Spleen (tissue), 7 donors: ENCODE measurements at regions not wholly inside any gene's neighbourhood (a gene's known extent, or its start where the extent isn't known, plus 50 kb on each side); places are given as distances from the start of the nearest gene placed in this dataset.

Experiments
- CTCF ChIP-seq, 11 experiments: fragments of 200-600 bp in 7 of 11; fragments of 450-650 bp in 4 of 11; sonication (generic) in 4 of 11; IDR thresholded peaks in 8 of 11; conservative IDR thresholded peaks in 3 of 11; 1 replicate in 7 of 11; 2 replicates in 4 of 11; pipeline versions ENCODE4 v1.4.0 to v1.8.0; 2016 to 2021; ENCODE audit warnings: antibody characterized with exemption in 11 of 11, inconsistent platforms in 4 of 11, mild to moderate bottlenecking in 1 of 11
- POLR2A ChIP-seq, 3 donors: fragments of 450-650 bp; IDR thresholded peaks; one replicate each; pipeline ENCODE4 v1.5.1; 2017; ENCODE audit warnings: antibody characterized with exemption in 3 of 3, mild to moderate bottlenecking in 1 of 3
- donor health status: DM: no; HTN: no; CAD: no; lungs with moderate emphysema.
- donor health status: DM: no; HTN: no; CAD: no.
- donor health status: DM: no; HTN: no; CAD: no.

- no peak for TF ChIP-seq CTCF (IDR thresholded peaks at IDR 0.05 in 8 of 11, conservative IDR thresholded peaks at IDR 0.05 in 3 of 11)
- no peak for TF ChIP-seq POLR2A (IDR thresholded peaks at IDR 0.05)
These were observed 183.6 kb downstream of the ABHD5 start for GRCh38 chr3:43874290-43874689.
